ENCODE measurements at regions not wholly inside any gene's neighbourhood (a gene's known extent, or its start where the extent isn't known, plus 50 kb on each side); places are given as distances from the start of the nearest gene placed in this dataset.

DNA sequence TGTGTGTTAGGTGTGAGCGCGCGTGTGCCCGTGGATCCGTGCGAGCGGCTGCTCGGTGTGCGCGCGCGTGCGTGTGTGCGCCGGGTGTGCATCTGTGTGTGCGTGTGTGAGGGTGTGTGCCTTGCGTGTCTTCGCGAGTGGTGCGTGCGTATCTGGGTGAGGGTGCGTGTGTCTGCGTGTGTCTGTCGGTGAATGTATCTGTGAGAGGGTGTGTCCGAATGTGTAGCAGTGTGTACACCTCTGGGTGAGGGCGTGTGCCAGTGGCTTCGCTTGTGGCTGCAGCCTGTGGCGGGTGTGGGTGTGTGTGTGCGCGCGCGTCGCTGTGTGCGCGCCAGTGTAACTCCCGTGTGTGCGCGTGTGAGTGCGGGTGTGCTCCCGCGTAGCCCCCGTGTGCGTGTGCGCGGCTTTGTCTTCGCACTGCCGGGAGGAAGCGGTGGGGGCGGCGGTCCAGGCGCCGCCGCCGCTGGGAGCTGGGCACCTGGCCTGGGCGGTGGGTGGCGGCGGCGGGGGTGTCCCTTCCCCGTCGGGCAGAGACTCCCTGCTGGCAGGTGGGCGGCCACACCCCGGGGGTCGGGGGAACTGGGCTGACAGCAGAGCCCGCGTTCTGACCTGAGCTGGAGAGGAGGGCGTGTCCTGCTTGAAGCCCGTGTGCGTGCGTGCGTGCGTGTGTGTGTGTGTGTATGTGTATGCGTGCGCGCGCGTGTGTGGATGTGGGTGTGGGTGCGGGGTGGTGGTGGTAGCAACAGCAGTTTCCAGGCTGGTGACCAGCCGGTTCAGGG lies 61.3 kb upstream of the EPB41L1 start:
- Histone ChIP-seq H3K4me3 (peak overlapping the region; percentile 22 to 49), H3K9me3 (no peaks in the 10 kb centered on the region), H3K27me3 (no peaks in the 10 kb centered on the region), H3K4me1 (no peaks in the 10 kb centered on the region), H3K36me3 (no peaks in the 10 kb centered on the region), H3K27ac (no peak overlapping the region)
- peak; percentile 29 to 34 for DNase-seq
- intact Hi-C loops (cut with DNase I; ENCODE audit: low total_unique reads) = no loop called here
- TF ChIP-seq, protein P1, sequence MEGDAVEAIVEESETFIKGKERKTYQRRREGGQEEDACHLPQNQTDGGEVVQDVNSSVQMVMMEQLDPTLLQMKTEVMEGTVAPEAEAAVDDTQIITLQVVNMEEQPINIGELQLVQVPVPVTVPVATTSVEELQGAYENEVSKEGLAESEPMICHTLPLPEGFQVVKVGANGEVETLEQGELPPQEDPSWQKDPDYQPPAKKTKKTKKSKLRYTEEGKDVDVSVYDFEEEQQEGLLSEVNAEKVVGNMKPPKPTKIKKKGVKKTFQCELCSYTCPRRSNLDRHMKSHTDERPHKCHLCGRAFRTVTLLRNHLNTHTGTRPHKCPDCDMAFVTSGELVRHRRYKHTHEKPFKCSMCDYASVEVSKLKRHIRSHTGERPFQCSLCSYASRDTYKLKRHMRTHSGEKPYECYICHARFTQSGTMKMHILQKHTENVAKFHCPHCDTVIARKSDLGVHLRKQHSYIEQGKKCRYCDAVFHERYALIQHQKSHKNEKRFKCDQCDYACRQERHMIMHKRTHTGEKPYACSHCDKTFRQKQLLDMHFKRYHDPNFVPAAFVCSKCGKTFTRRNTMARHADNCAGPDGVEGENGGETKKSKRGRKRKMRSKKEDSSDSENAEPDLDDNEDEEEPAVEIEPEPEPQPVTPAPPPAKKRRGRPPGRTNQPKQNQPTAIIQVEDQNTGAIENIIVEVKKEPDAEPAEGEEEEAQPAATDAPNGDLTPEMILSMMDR (IDR thresholded peaks at IDR 0.05) = no peak
- TF ChIP-seq POLR2A (IDR thresholded peaks at IDR 0.05) = no peak

DNA sequence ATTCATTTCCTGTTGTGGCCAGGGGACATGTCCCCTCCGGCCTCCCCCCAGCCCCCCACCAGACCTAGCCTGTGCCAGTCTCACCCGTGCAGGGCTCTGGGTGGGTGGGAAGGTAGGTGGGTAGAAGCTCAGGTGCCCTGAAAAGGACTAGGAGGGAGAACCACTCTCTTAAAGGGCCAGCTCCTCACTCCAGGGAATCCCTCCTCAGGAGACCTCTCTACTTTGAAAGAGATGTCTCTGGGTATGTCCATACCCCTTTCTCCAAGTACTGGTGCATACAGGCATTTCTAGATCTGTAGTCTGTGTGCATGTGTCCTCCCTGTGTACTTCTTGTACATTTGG lies 60.8 kb upstream of the EPB41L1 start:
- intact Hi-C loops (cut with DNase I; ENCODE audit: low total_unique reads) = no loop called here
- H3K4me1 ChIP-seq = no peaks in the 10 kb centered on the region
- no peaks in the 10 kb centered on the region for H3K36me3 ChIP-seq
- peak overlapping the region in 1 of 2 donors; percentile 37 for H3K27ac ChIP-seq
- H3K4me3 ChIP-seq = peak overlapping the region; percentile 2 to 49
- TF ChIP-seq POLR2A (IDR thresholded peaks at IDR 0.05) = no peak
- TF ChIP-seq, protein P1 (IDR thresholded peaks at IDR 0.05) = no peak
- H3K9me3 ChIP-seq = no peaks in the 10 kb centered on the region
- no peak for DNase-seq
- H3K27me3 ChIP-seq = no peaks in the 10 kb centered on the region

DNA sequence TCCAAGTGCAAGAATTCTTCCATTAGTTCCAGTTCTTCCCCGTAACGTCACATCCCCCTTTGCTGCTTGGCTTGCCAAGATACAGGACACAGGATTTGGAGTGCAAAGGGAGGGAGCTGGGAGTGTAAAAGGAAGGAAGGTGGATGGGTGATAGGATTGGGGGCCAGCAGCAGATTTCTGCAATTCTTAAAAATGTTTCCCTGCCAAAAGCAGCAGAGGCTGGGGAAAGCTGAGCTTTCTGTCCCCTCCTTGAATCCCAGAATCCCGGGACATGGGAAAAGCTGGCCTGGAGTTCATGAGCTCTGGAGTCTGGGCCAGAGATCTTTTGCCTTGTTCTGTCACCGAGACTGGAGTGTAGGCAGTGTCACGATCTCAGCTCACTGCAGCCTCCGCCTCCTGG lies 60.0 kb upstream of the EPB41L1 start:
- Histone ChIP-seq H3K27ac (peak overlapping the region in 1 of 2 donors; percentile 37), H3K36me3 (no peaks in the 10 kb centered on the region), H3K4me1 (no peaks in the 10 kb centered on the region), H3K27me3 (no peaks in the 10 kb centered on the region), H3K4me3 (no peak overlapping the region), H3K9me3 (no peaks in the 10 kb centered on the region)
- intact Hi-C loops (cut with DNase I; ENCODE audit: low total_unique reads) = no loop called here
- peak in 1 of 2 donors; percentile 27 for DNase-seq
- no peak for TF ChIP-seq POLR2A (IDR thresholded peaks at IDR 0.05)
- TF ChIP-seq, protein P1 (IDR thresholded peaks at IDR 0.05) = no peak

DNA sequence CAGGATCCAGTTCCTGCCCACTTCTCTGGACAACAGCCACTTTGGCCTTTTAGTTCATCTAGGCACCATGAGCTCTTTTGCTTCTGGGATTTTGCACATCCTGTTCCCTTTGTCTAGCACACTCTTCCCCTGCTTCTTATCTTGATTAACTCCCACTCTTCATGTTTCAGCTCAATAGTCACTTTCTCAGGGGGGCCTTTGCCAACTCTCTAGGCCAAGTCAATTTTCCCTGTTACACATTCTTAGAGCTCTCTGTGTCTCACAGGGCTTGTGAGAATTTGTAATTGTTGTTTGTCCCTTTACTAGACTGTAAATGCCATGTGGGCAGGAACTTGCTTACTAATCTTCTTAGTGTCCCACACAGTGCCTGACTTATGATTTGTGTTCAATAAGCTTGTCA lies 58.1 kb upstream of the EPB41L1 start:
- Histone ChIP-seq H3K4me1 (no peaks in the 10 kb centered on the region), H3K27me3 (no peaks in the 10 kb centered on the region), H3K36me3 (no peaks in the 10 kb centered on the region), H3K9me3 (no peaks in the 10 kb centered on the region), H3K4me3 (no peak overlapping the region), H3K27ac (no peak overlapping the region)
- intact Hi-C loops (cut with DNase I; ENCODE audit: low total_unique reads) = no loop called here
- no peak for DNase-seq
- TF ChIP-seq, protein P1 (IDR thresholded peaks at IDR 0.05) = no peak
- no peak for TF ChIP-seq POLR2A (IDR thresholded peaks at IDR 0.05)

DNA sequence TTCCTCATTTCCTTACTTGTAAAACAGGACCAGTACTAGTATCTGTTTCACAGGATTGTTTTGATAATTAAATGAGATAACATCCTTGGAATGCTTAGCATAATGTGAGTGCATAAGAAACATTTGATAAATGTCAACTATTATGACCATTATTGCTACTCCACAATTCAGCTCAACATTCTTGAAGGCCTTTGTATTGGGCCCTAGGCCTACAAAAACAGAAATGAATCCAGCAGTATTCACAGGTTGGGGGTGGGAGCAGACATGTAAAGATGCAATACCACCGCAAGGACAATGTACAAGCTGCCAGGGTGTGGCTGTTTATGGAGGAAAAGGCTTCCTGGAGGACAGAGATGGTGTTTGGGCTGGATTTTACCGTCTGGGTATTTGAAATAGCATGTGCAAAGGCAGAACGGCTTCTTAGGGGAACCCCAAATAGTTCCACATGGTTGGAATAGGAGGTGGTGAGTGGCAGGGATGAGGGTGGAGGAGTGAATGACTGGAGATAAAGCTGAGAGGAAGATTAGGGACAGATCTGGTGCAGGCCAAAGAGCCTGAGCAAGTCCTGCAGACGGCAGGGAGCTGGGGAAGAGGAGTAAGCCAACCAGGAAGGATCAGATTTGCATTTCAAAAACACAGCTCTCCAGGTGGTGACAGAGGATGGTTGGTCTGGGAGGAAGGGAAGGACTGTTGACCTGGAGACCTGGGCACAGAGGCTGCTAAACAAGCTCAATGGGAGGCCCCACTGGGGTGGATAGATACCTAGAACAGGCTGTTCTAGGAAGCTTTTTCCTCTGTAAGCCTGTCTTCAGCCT lies 57.0 kb upstream of the EPB41L1 start:
- no peak for TF ChIP-seq POLR2A (IDR thresholded peaks at IDR 0.05)
- TF ChIP-seq, protein P1 (IDR thresholded peaks at IDR 0.05) = no peak
- no peak for DNase-seq
- Histone ChIP-seq H3K9me3 (no peaks in the 10 kb centered on the region), H3K27me3 (no peaks in the 10 kb centered on the region), H3K4me1 (no peaks in the 10 kb centered on the region), H3K36me3 (no peaks in the 10 kb centered on the region), H3K27ac (peak overlapping the region in 1 of 2 donors; percentile 57), H3K4me3 (no peak overlapping the region)
- intact Hi-C loops (cut with DNase I; ENCODE audit: low total_unique reads) = no loop called here
